PC-3 (cell line): ENCODE measurements at regions not wholly inside any gene's neighbourhood (a gene's known extent, or its start where the extent isn't known, plus 50 kb on each side); places are given as distances from the start of the nearest gene placed in this dataset.

Experiments used
- ATAC-seq: fragments of 200-7000 bp; cut with Tn5 transposase; 2 replicates; pipeline ENCODE4 v1.9.1; 2020; ENCODE audit warnings: mild to moderate bottlenecking, moderate library complexity
- BruUV-seq: library from RNA; stranded (reverse); fragments of 400-500 nt; replicated peaks from 2 replicates; lab custom pipeline; 2021; lab: Mats Ljungman, UMichigan
- CTCF ChIA-PET: fragments of 300-600 bp; sonication (Branson Sonifier 250); formaldehyde crosslinking; loops from one replicate; lab custom pipeline; 2022; ENCODE audit warnings: antibody characterized with exemption; lab: Charles Lee
- POLR2A ChIA-PET: fragments of 300-600 bp; sonication (Branson Sonifier 250); formaldehyde crosslinking; loops from one replicate; lab custom pipeline; 2022; ENCODE audit warnings: antibody characterized with exemption; ENCODE audit not compliant: unreplicated experiment; lab: Charles Lee
- DNase-seq: peaks from one replicate; pipeline ENCODE4 v3.0.0-alpha.2; 2015
- H2AFZ ChIP-seq: fragments of 300-600 bp; sonication (generic); 2 replicates; pipeline ENCODE4 v1.6.0; 2016; ENCODE audit warnings: antibody characterized with exemption, low read length
- H3F3A ChIP-seq: fragments of 300-600 bp; sonication (generic); one replicate; pipeline ENCODE4 v1.6.0; 2017; ENCODE audit warnings: antibody characterized with exemption, low read length, control low read depth, mild to moderate bottlenecking; ENCODE audit not compliant: unreplicated experiment
- H3K27ac ChIP-seq: fragments of 300-600 bp; sonication (generic); 2 replicates; pipeline ENCODE4 v1.5.1; 2016; ENCODE audit warnings: mild to moderate bottlenecking, low read length
- H3K27me3 ChIP-seq: fragments of 300-600 bp; sonication (generic); 2 replicates; pipeline ENCODE4 v1.6.1; 2016; ENCODE audit warnings: low read length, mixed read lengths
- H3K36me3 ChIP-seq: fragments of 300-600 bp; sonication (generic); 2 replicates; pipeline ENCODE4 v1.6.1; 2016; ENCODE audit warnings: low read depth, mixed run types, low read length, mixed read lengths
- H3K4me1 ChIP-seq: fragments of 300-600 bp; sonication (generic); 2 replicates; pipeline ENCODE4 v1.5.1; 2016; ENCODE audit warnings: low read length; ENCODE audit not compliant: insufficient read depth
- H3K4me2 ChIP-seq: fragments of 300-600 bp; sonication (generic); 2 replicates; pipeline ENCODE4 v1.6.0; 2016; ENCODE audit warnings: low read length
- H3K4me3 ChIP-seq: fragments of 300-600 bp; sonication (generic); 2 replicates; pipeline ENCODE4 v1.5.1; 2016; ENCODE audit warnings: mild to moderate bottlenecking, low read length, mixed read lengths
- H3K79me2 ChIP-seq: fragments of 300-600 bp; sonication (generic); 2 replicates; pipeline ENCODE4 v1.6.1; 2017; ENCODE audit warnings: low read length, mixed read lengths
- H3K9ac ChIP-seq: fragments of 300-600 bp; sonication (generic); 2 replicates; pipeline ENCODE4 v1.6.0; 2016; ENCODE audit warnings: mild to moderate bottlenecking, low read length
- H3K9me2 ChIP-seq: fragments of 300-600 bp; sonication (generic); replicated peaks from 2 replicates; pipeline ENCODE4 v1.6.1; 2016; ENCODE audit warnings: mixed run types, low read length, mixed read lengths
- H3K9me3 ChIP-seq: fragments of 300-600 bp; sonication (generic); 2 replicates; pipeline ENCODE4 v1.6.1; 2016; ENCODE audit warnings: low read length, mixed read lengths
- H4K20me1 ChIP-seq: fragments of 300-600 bp; sonication (generic); 2 replicates; pipeline ENCODE4 v1.6.1; 2016; ENCODE audit warnings: low read length, mixed read lengths
- CTCF ChIP-seq: fragments of 300-600 bp; sonication (generic); conservative IDR thresholded peaks from 2 replicates; pipeline ENCODE4 v1.5.1; 2017; ENCODE audit warnings: antibody characterized with exemption, low read depth, mild to moderate bottlenecking, low read length
- EZH2 ChIP-seq: fragments of 300-600 bp; sonication (generic); IDR thresholded peaks from one replicate; pipeline ENCODE4 v1.6.1; 2017; ENCODE audit warnings: antibody characterized with exemption, mild to moderate bottlenecking, low read length; ENCODE audit not compliant: unreplicated experiment
- EZH2phosphoT487 ChIP-seq: fragments of 300-600 bp; sonication (generic); IDR thresholded peaks from 2 replicates; pipeline ENCODE4 v1.6.1; 2018; ENCODE audit warnings: mild to moderate bottlenecking, antibody characterized with exemption, low read length, borderline replicate concordance
- intact Hi-C: fragments of 100-400 bp; cut with micrococcal nuclease; formaldehyde crosslinking; loops from 2 replicates; pipeline ENCODE4 v1.9.0; 2023

GRCh38 chr18:29181151-29181901 lies 1004.4 kb upstream of the CDH2 start:
- no TSS peak for BruUV-seq
- intact Hi-C loops: no loop called here
- Histone ChIP-seq H3K9me3 (no peaks in the 10 kb centered on the region), H3K4me1 (peaks cover 18% of the 10 kb centered on the region), H3K27ac (peak overlapping the region; percentile 47), H3K36me3 (no peaks in the 10 kb centered on the region), H3K9me2 (no peaks in the 10 kb centered on the region), H4K20me1 (no peaks in the 10 kb centered on the region), H3K4me2 (peak overlapping the region; percentile 46), H3K9ac (no peak overlapping the region), H3K79me2 (no peaks in the 10 kb centered on the region), H3K27me3 (no peaks in the 10 kb centered on the region), H3F3A (no peaks in the 10 kb centered on the region), H3K4me3 (no peak overlapping the region), H2AFZ (peak overlapping the region; percentile 21; the same call in 1 of the 2 replicates)
- TF ChIP-seq EZH2: no peak
- TF ChIP-seq CTCF: no peak
- TF ChIP-seq EZH2phosphoT487: no peak
- ChIA-PET POLR2A (interaction anchor here (0.7 kb wide), 1 partner anchor 404 kb away, joined by 3 read pairs; no protein-coding TSS in a partner anchor), CTCF (no interaction called here)
- peak; percentile 78 for DNase-seq
- peak; percentile 88 for ATAC-seq

DNA sequence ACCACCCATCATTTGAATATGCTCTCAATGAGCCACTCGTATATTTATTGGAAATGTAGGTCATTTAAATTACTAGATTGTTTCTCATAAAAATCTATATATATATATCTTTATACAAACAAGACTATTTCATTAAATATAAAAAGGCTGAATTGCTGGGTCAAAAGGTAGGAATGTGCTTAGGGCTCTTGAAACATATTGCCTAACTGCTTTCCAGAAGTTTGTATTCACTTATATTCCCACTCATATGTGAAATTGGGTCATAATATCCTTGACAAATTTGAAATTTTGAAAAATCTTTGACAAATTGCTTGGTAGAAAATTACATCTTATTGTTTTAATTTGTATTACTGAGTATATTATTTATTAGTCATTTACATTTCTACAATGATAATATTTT lies 999.8 kb upstream of the CDH2 start:
- Histone ChIP-seq H3K4me2 (no peak overlapping the region), H3K9ac (no peak overlapping the region), H4K20me1 (no peaks in the 10 kb centered on the region), H3K79me2 (no peaks in the 10 kb centered on the region), H3K4me3 (no peak overlapping the region), H3K9me3 (no peaks in the 10 kb centered on the region), H3F3A (no peaks in the 10 kb centered on the region), H2AFZ (no peak overlapping the region), H3K36me3 (no peaks in the 10 kb centered on the region), H3K27me3 (no peaks in the 10 kb centered on the region), H3K4me1 (peaks cover 21% of the 10 kb centered on the region), H3K27ac (no peak overlapping the region), H3K9me2 (no peaks in the 10 kb centered on the region)
- DNase-seq: no peak
- ChIA-PET POLR2A (no interaction called here), CTCF (no interaction called here)
- ATAC-seq: no peak
- intact Hi-C loops: no loop called here
- TF ChIP-seq EZH2 (no peak), CTCF (no peak), EZH2phosphoT487 (no peak)
- no TSS peak for BruUV-seq

DNA sequence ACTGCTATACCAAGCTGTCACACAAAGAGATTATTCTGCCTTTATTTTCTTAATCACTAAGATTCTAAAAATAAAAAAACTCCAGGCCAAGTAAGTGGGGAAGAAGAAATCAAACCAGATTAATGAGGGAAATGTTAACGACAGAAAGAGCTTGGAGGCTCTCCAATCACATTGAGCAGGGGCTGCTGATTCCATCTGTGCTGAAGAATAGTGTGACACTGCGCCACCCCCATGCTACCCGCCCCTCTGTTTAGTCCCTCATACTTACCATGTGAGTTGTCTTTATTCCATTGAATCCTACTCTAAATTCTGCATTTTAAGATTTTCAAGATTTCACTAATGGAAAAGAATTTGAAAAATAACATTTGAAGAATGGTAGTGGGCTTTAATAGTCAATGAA lies 998.0 kb upstream of the CDH2 start:
- no peaks in the 10 kb centered on the region for H3F3A ChIP-seq
- H3K9me3 ChIP-seq: no peaks in the 10 kb centered on the region
- no peak overlapping the region for H2AFZ ChIP-seq
- intact Hi-C loops: no loop called here
- ChIA-PET CTCF (no interaction called here), POLR2A (no interaction called here)
- no peak overlapping the region for H3K4me3 ChIP-seq
- H3K9ac ChIP-seq: no peak overlapping the region
- no peaks in the 10 kb centered on the region for H3K27me3 ChIP-seq
- DNase-seq (no peak), ATAC-seq (no peak)
- 0 out of 2 replicates have a peak, but pooled peaks cover 3% of the 10 kb centered on the region for H3K9me2 ChIP-seq
- BruUV-seq: no TSS peak
- no peaks in the 10 kb centered on the region for H3K79me2 ChIP-seq
- H3K27ac ChIP-seq: no peak overlapping the region
- H3K36me3 ChIP-seq: no peaks in the 10 kb centered on the region
- TF ChIP-seq EZH2: no peak
- no peak for TF ChIP-seq EZH2phosphoT487
- TF ChIP-seq CTCF: no peak
- no peaks in the 10 kb centered on the region for H4K20me1 ChIP-seq
- H3K4me1 ChIP-seq: peaks cover 10% of the 10 kb centered on the region; the same call in 1 of the 2 replicates
- no peak overlapping the region for H3K4me2 ChIP-seq
